Stimulated activated CD8-positive, alpha-beta memory T cell treated with anti-CD3 and anti-CD28 coated beads, Interleukin-4, amount 100 ng/mL, for 24 hours (primary cell): ENCODE measurements at regions not wholly inside any gene's neighbourhood (a gene's known extent, or its start where the extent isn't known, plus 50 kb on each side); places are given as distances from the start of the nearest gene placed in this dataset.

Experiments used
- DNase-seq: peaks from one replicate; pipeline ENCODE4 v3.0.0-alpha.2; 2020; ENCODE audit warnings: low read depth

- no peak for DNase-seq
Observed at GRCh38 chr9:1429297-1429696, 379.1 kb downstream of the DMRT2 start.

DNA sequence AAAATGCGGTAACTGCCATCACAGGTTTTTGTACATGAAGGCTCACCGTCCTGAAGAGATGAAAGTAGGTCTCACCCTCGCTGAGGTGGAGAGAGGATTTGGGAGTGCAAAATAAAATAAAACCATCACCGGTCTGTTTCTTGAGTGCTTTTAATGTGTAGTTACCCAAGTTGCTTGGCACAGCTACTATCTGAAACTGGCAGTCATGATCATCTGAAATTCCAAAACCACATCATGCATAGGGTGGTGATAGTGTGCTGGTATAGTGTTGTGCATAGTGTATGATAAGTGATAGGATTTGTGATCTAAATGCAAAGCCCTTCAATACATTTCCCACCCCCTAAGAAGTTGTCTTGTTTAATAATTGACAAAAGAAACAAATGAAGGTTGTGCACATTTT is 381.3 kb downstream of the DMRT2 start:
- DNase-seq, result no peak

- no peak for DNase-seq
Observed at GRCh38 chr9:1434052-1434767, 384.1 kb downstream of the DMRT2 start.

- no peak for DNase-seq
Observed at GRCh38 chr9:1434811-1435210, 384.7 kb downstream of the DMRT2 start.

DNA sequence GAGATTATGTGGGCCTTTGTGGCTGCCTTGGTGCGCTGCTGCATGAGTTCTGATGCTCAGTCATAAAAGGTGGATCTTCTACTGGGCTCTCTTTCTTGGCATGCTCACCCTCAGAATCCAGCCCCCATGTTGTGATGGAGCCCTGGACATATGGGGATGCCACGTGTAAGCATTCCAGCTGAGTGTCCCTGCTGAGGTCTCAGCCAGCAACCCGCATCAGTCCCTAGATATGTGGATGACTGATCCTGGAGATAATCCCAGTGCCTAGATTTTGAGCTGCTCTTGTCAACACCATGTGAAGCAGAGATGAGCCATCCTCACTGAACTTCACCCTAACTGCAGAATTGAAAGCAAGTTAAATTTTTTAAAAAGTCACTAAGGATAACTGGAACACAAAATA is 390.1 kb downstream of the DMRT2 start:
- no peak for DNase-seq

DNA sequence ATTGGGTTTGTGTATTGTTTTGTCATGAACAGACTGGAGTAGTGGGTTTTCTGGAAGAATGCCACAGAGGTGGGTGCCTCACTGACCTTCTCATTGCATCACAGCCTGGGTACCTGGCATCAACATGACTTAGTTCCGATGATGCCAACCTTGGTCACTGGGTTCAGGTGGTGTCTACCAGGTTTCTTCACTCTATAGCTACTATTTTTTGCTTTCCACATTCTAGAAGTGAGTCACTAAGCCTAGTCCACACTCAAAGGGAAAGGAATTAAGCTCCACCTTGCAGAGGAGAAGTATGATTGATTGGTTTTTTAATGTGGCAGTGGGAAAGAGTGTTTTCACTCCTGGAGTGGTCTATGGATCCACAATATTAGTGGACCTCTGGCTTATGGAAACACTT is 391.9 kb downstream of the DMRT2 start:
- no peak for DNase-seq

GRCh38 chr9:1443450-1443849 is 393.3 kb downstream of the DMRT2 start:
- DNase-seq, result no peak

DNA sequence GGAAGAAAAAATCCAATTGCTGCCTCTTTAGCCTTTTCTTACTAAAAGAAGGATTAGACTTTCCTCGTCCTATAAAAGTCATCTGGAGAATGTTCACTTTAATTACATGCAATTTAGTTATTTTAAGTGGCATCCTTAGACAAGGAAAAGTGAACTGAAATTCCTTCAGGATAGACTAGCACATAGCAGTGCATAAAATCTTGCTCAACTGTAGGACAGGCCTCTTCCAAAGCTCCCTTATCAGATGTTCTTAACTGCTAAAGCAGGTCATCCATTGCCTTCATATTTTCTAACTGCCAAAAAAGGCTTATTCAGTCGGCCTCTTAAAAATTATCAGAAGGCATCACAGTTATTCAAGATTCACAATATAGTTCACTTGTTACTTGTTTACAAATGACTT is 396.5 kb downstream of the DMRT2 start:
- no peak for DNase-seq

GRCh38 chr9:1453636-1454035 is 403.5 kb downstream of the DMRT2 start:
- DNase-seq, result no peak

DNA sequence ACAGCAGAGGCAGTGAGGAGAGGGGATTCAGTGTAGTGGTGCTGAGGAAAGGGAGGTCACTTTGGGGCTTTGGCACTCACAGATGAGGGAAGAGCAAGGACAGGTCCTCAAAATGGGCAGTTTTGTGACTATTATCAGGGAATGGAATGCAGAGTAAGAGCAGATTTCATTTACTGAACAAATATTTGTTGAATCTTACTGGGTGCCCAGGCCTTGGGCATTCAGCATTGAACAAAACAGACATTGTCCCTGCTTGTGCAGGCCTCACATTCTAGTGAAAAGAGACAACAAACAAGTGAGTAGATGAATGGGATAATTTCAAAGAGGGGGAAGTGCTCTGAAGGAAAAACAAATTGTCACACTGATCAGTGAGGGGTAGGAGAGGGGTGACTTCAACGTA is 404.1 kb downstream of the DMRT2 start:
- no peak for DNase-seq

- DNase-seq, result no peak
Observed at GRCh38 chr9:1454616-1455347, 404.6 kb downstream of the DMRT2 start.

DNA sequence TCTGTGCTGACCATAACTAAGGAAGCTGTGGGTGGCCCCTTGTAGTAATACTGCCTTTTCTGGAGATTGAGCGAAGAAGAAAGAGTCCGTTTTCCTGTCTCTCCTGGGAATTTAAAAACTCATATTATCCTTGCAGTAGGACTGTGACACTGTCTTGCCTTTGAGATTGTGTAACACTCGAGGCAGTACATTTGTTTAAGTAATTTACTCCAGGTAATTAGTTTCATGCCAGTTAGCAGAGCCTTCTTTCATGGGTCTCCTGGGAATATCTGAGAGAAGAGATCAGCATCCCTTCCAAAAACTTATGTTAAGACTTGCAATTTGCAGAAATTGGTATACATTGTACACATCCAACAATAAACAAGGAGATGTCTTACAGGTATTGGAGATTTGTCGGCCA is 405.6 kb downstream of the DMRT2 start:
- no peak for DNase-seq

- no peak for DNase-seq
Observed at GRCh38 chr9:1456301-1457024, 406.3 kb downstream of the DMRT2 start.

DNA sequence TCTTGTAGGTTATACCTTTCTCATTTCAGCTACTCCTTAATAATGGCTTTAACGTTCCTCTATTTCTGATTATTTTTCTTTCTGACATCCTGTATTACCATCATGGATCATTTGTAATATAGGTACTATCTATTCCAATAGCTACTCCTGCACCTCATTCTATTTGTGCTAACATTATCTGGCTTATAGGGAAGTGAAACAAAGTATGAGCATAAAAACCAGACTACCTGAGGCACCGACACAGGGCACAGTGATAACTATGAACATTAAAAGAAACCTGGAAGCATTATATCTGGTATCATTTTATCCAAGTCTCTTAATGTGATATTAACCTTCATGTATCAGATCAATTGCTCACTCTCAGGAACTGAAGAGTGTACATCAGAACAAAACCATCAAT is 407.3 kb downstream of the DMRT2 start:
- DNase-seq, result no peak

DNA sequence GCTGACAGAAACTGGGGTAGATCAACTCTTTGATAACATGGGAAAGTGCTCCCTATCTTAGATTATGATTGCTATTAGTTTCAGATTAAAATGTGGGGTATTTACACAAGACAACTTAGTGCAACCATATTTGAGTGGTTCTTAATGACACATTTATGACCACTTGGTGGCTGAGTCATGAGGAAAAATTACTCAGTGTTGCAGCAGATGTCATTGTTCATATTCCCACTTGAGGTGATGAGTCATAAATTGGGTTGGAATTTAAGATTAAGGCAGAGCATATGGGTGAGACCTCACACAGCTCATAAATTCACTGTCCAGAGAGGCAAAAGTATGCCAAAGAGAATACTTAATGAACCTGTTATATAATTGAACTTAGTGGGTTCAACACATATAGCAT is 408.3 kb downstream of the DMRT2 start:
- DNase-seq, result no peak

- no peak for DNase-seq
Observed at GRCh38 chr9:1460143-1460769, 410.1 kb downstream of the DMRT2 start.

DNA sequence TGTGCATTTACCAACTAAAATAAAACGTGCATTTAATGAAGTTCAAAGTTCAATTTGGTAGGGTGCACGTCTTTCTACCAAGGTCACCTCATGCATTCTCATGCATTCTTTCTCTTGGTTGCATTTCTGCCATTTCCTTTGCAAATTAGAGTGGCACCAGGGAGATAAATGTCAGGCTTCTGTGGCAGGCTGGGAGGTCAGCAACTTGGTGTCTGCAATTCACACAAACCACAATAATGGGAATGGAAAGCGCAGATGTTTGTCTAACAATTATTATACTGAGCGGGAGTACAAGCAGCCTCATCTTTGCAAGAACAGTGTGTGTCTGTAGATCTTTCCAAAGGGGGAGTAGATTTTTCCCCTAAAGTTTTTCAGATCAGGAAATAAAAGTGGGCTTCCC is 411.7 kb downstream of the DMRT2 start:
- no peak for DNase-seq

DNA sequence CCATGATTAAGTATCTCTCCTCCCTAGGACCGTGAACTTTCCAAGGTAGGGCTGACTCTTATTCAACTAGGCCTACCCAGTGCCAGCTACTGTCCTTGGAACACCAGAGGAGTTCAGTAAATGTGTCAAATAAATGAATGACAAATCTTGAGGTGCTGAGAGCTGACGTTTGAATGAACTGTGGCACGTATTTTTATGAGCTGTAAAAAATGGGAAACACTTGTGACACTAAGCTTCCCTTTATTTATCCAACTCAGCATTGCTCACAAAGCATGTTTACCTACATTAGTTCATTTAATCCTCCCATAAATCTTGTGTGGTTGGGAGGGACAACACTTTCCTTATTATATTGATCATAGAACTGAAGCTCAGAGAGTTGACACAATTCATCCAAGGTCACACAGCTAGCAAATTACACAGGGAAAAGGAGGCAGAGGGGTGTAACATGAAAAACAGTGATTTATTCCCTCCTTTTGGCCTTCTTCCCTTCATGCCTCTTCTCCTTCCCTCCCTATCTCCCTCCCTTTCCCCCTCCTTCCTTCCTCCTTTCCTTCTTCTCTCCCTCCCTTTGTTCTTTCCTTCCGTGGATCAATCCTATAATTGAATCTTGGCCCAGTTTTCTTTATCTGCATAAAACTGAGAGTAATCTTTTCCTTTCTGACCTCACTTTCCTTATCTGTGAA is 412.6 kb downstream of the DMRT2 start:
- no peak for DNase-seq

DNA sequence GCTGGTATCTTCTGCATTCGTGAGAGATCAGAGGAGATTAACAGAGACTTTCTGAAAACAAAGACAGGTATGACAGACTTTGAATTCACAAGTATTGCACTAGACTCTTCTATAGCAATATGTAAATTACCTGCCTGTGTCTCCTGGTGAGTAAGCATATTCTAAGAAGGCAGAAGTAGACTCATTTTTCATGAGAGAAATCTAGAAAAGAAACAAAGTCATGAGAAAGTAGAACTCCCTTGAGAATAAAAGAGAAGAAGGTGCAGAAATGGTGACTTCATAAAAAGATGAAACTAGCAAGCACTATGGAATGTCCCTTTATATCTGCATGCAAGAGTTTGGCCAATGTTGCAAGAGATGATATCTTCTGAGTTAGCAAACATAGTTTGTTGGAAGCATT is 419.8 kb downstream of the DMRT2 start:
- no peak for DNase-seq

DNA sequence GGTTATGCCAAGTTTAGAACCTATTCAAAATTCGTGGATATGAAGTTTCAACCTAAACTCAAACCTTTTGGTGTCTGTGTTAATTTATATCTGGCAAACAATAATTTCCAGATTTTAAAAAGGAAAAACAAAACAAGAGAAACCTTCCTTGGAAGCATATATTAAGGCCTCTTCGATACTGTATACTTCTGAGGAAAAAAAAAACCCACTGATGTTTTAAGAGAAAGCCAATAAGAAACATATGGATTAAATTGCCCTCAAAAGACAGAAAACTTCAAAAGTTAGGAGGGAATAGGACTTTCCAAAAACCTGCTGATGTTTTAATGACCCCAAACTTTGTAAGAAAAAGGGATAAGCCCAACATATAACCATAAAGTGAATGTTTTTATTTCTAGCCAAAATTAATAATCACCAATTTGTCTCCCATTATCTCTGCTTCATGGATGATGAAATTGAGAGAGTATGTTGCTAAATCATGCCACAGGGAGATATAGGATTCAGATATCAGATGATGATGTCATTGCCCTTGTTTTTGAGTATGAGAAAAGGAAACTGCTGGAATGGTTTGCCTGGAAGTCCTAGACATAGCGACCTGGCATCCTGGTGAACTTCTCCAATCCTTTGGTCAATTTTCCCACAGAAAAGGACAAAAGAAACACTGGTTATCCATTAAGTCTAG is 423.9 kb downstream of the DMRT2 start:
- DNase-seq, result no peak

- no peak for DNase-seq
Observed at GRCh38 chr9:1474671-1475070, 424.5 kb downstream of the DMRT2 start.
